Naive thymus-derived CD8-positive, alpha-beta T cell (primary cell): ENCODE measurements at regions not wholly inside any gene's neighbourhood (a gene's known extent, or its start where the extent isn't known, plus 50 kb on each side); places are given as distances from the start of the nearest gene placed in this dataset.

Experiments
- ATAC-seq, 2 donors: fragments of 150-1000 bp; cut with Tn5 transposase in 1 of 2; sonication (Bioruptor Pico), chemical (Tn5 transposase) in 1 of 2; 1 replicate in 1 of 2; 2 replicates in 1 of 2; pipeline ENCODE4 v1.10.0; 2021; ENCODE audit warnings: mild to moderate bottlenecking in 2 of 2, moderate library complexity in 2 of 2
- POLR2A ChIA-PET: fragments of 350-600 bp; sonication (Branson Sonifier 250); formaldehyde crosslinking; loops from one replicate; lab custom pipeline; 2021; ENCODE audit warnings: antibody characterized with exemption; lab: Charles Lee
- DNase-seq, 10 donors: peaks; one replicate each; pipeline versions ENCODE4 v3.0.0 to v3.0.0-alpha.2; 2020 to 2022
- H3K27ac Mint-ChIP-seq, 10 donors: one replicate each; pipeline ENCODE4 v1.8.0; 2020 to 2022; ENCODE audit warnings: mild to moderate bottlenecking in 10 of 10, mixed read lengths in 10 of 10, moderate library complexity in 4 of 10, inconsistent platforms in 1 of 10
- H3K27me3 Mint-ChIP-seq, 5 donors: one replicate each; pipeline ENCODE4 v1.8.0; 2021 to 2022; ENCODE audit warnings: mixed read lengths in 5 of 5
- H3K36me3 Mint-ChIP-seq, 3 donors: one replicate each; pipeline ENCODE4 v1.8.0; 2020 to 2022; ENCODE audit warnings: mixed read lengths in 3 of 3, mild to moderate bottlenecking in 2 of 3, inconsistent platforms in 1 of 3
- H3K4me1 Mint-ChIP-seq, 4 donors: one replicate each; pipeline ENCODE4 v1.8.0; 2021 to 2022; ENCODE audit warnings: mixed read lengths in 4 of 4
- H3K4me3 Mint-ChIP-seq, 10 donors: one replicate each; pipeline ENCODE4 v1.8.0; 2020 to 2022; ENCODE audit warnings: mild to moderate bottlenecking in 10 of 10, mixed read lengths in 10 of 10, moderate library complexity in 6 of 10, inconsistent platforms in 1 of 10
- H3K9me3 Mint-ChIP-seq, 9 donors: one replicate each; pipeline ENCODE4 v1.8.0; 2020 to 2022; ENCODE audit warnings: mixed read lengths in 9 of 9, mild to moderate bottlenecking in 3 of 9, inconsistent platforms in 1 of 9, moderate library complexity in 1 of 9

- ATAC-seq: no peak
- H3K36me3 Mint-ChIP-seq: no peaks in the 10 kb centered on the region
These were observed 189.4 kb upstream of the ARL4C start for GRCh38 chr2:234686088-234686890.

GRCh38 chr2:234684466-234684865 lies 187.6 kb upstream of the ARL4C start:
- H3K27me3 Mint-ChIP-seq: peaks cover 0 to 7% (median 4%) of the 10 kb centered on the region in 5 donors
- no peak overlapping the region for H3K4me3 Mint-ChIP-seq
- DNase-seq: no peak
- peaks cover 0 to 2% (median 0%) of the 10 kb centered on the region in 4 donors for H3K4me1 Mint-ChIP-seq
- H3K36me3 Mint-ChIP-seq: no peaks in the 10 kb centered on the region
- H3K9me3 Mint-ChIP-seq: peaks cover 0 to 10% (median 0%) of the 10 kb centered on the region in 9 donors
- POLR2A ChIA-PET: no interaction called here
- H3K27ac Mint-ChIP-seq: no peak overlapping the region
- no peak for ATAC-seq

More at GRCh38 chr2:234686088-234686890, 189.4 kb upstream of the ARL4C start:
- Mint-ChIP-seq H3K4me1 (peaks cover 0 to 2% (median 0%) of the 10 kb centered on the region in 4 donors), H3K27ac (no peak overlapping the region), H3K9me3 (peaks cover 0 to 10% (median 0%) of the 10 kb centered on the region in 9 donors), H3K4me3 (no peak overlapping the region), H3K27me3 (peaks cover 2 to 13% (median 10%) of the 10 kb centered on the region in 5 donors)
- DNase-seq: no peak
- POLR2A ChIA-PET: no interaction called here

- Mint-ChIP-seq H3K36me3 (no peaks in the 10 kb centered on the region), H3K9me3 (peaks cover 0 to 10% (median 0%) of the 10 kb centered on the region in 9 donors), H3K27me3 (peaks cover 0 to 7% (median 3%) of the 10 kb centered on the region in 5 donors), H3K4me1 (peaks cover 0 to 2% (median 0%) of the 10 kb centered on the region in 4 donors), H3K27ac (no peak overlapping the region), H3K4me3 (no peak overlapping the region)
- POLR2A ChIA-PET: no interaction called here
- DNase-seq (no peak), ATAC-seq (no peak)
These were observed 187.1 kb upstream of the ARL4C start for GRCh38 chr2:234683950-234684349.

GRCh38 chr2:234682492-234683228 lies 185.8 kb upstream of the ARL4C start:
- DNase-seq (no peak), ATAC-seq (no peak)
- no peak overlapping the region for H3K4me3 Mint-ChIP-seq
- H3K4me1 Mint-ChIP-seq: peaks cover 0 to 2% (median 0%) of the 10 kb centered on the region in 4 donors
- POLR2A ChIA-PET: no interaction called here
- H3K9me3 Mint-ChIP-seq: peaks cover 0 to 10% (median 0%) of the 10 kb centered on the region in 9 donors
- no peaks in the 10 kb centered on the region for H3K36me3 Mint-ChIP-seq
- no peak overlapping the region for H3K27ac Mint-ChIP-seq
- peaks cover 0 to 7% (median 2%) of the 10 kb centered on the region in 5 donors for H3K27me3 Mint-ChIP-seq

GRCh38 chr2:234680688-234681619 lies 184.1 kb upstream of the ARL4C start:
- Mint-ChIP-seq H3K4me1 (peaks cover 0 to 2% (median 0%) of the 10 kb centered on the region in 4 donors), H3K27ac (no peak overlapping the region), H3K9me3 (peaks cover 0 to 10% (median 0%) of the 10 kb centered on the region in 9 donors), H3K36me3 (no peaks in the 10 kb centered on the region), H3K4me3 (no peak overlapping the region), H3K27me3 (peaks cover 0 to 7% (median 2%) of the 10 kb centered on the region in 5 donors)
- no peak for ATAC-seq
- POLR2A ChIA-PET: no interaction called here
- DNase-seq: no peak

GRCh38 chr2:234679741-234680687 lies 183.1 kb upstream of the ARL4C start:
- H3K36me3 Mint-ChIP-seq: no peaks in the 10 kb centered on the region

GRCh38 chr2:234679301-234679740 lies 182.4 kb upstream of the ARL4C start:
- no peaks in the 10 kb centered on the region for H3K36me3 Mint-ChIP-seq
- H3K4me3 Mint-ChIP-seq: no peak overlapping the region
- peaks cover 0 to 10% (median 0%) of the 10 kb centered on the region in 9 donors for H3K9me3 Mint-ChIP-seq
- POLR2A ChIA-PET: no interaction called here
- DNase-seq (no peak), ATAC-seq (no peak)
- no peak overlapping the region for H3K27ac Mint-ChIP-seq
- peaks cover 0 to 7% (median 5%) of the 10 kb centered on the region in 5 donors for H3K27me3 Mint-ChIP-seq
- H3K4me1 Mint-ChIP-seq: peaks cover 0 to 2% (median 0%) of the 10 kb centered on the region in 4 donors

More at GRCh38 chr2:234679741-234680687, 183.1 kb upstream of the ARL4C start:
- POLR2A ChIA-PET: no interaction called here
- Mint-ChIP-seq H3K4me3 (no peak overlapping the region), H3K4me1 (peaks cover 0 to 2% (median 0%) of the 10 kb centered on the region in 4 donors), H3K9me3 (peaks cover 0 to 10% (median 0%) of the 10 kb centered on the region in 9 donors), H3K27ac (no peak overlapping the region), H3K27me3 (peaks cover 0 to 7% (median 3%) of the 10 kb centered on the region in 5 donors)
- ATAC-seq (no peak), DNase-seq (no peak)

GRCh38 chr2:234678711-234679110 lies 181.8 kb upstream of the ARL4C start:
- no peak for DNase-seq
- no peaks in the 10 kb centered on the region for H3K36me3 Mint-ChIP-seq
- ATAC-seq: no peak
- H3K27me3 Mint-ChIP-seq: peaks cover 0 to 7% (median 6%) of the 10 kb centered on the region in 5 donors
- H3K9me3 Mint-ChIP-seq: peaks cover 0 to 10% (median 0%) of the 10 kb centered on the region in 9 donors
- POLR2A ChIA-PET: no interaction called here
- peaks cover 0 to 2% (median 0%) of the 10 kb centered on the region in 4 donors for H3K4me1 Mint-ChIP-seq
- H3K4me3 Mint-ChIP-seq: no peak overlapping the region
- no peak overlapping the region for H3K27ac Mint-ChIP-seq

GRCh38 chr2:234677758-234678538 lies 181.1 kb upstream of the ARL4C start:
- ATAC-seq (no peak), DNase-seq (no peak)
- Mint-ChIP-seq H3K4me3 (no peak overlapping the region), H3K36me3 (no peaks in the 10 kb centered on the region), H3K27me3 (peaks cover 0 to 8% (median 5%) of the 10 kb centered on the region in 5 donors), H3K9me3 (peaks cover 0 to 8% (median 0%) of the 10 kb centered on the region in 9 donors), H3K27ac (no peak overlapping the region), H3K4me1 (peaks cover 0 to 2% (median 0%) of the 10 kb centered on the region in 4 donors)
- POLR2A ChIA-PET: no interaction called here

GRCh38 chr2:234676783-234677450 lies 180.0 kb upstream of the ARL4C start:
- H3K27me3 Mint-ChIP-seq: peaks cover 0 to 7% (median 3%) of the 10 kb centered on the region in 5 donors
- DNase-seq (no peak), ATAC-seq (no peak)
- no peak overlapping the region for H3K27ac Mint-ChIP-seq
- no peaks in the 10 kb centered on the region for H3K9me3 Mint-ChIP-seq
- H3K4me1 Mint-ChIP-seq: no peaks in the 10 kb centered on the region
- no peaks in the 10 kb centered on the region for H3K36me3 Mint-ChIP-seq
- no peak overlapping the region for H3K4me3 Mint-ChIP-seq
- POLR2A ChIA-PET: no interaction called here
